Endothelial cell of umbilical vein (primary cell): ENCODE measurements at regions not wholly inside any gene's neighbourhood (a gene's known extent, or its start where the extent isn't known, plus 50 kb on each side); places are given as distances from the start of the nearest gene placed in this dataset.

Experiments used
- BruUV-seq: library from RNA; stranded (reverse); fragments of 400-500 nt; replicated peaks from 2 replicates; lab custom pipeline; 2021; lab: Mats Ljungman, UMichigan
- CTCF ChIA-PET: fragments of 300-600, 350-600 bp; sonication (Branson Sonifier 250); formaldehyde crosslinking; loops from one replicate; lab custom pipeline; 2021; ENCODE audit warnings: antibody characterized with exemption, inconsistent platforms; lab: Charles Lee
- POLR2A ChIA-PET: fragments of 300-600, 350-600 bp; sonication (Branson Sonifier 250); formaldehyde crosslinking; loops from one replicate; lab custom pipeline; 2021; ENCODE audit warnings: antibody characterized with exemption, inconsistent platforms; lab: Charles Lee
- DNase-seq: peaks from one replicate; pipeline ENCODE4 v3.0.0-alpha.2; 2011; ENCODE audit warnings: low read depth, low spot score
- FAIRE-seq: peaks from 2 replicates; lab custom pipeline; 2011; peaks lifted over from hg19 to GRCh38; lab: Jason Lieb, UNC
- H2AFZ ChIP-seq: 2 replicates; pipeline ENCODE4 v1.6.0; 2012; ENCODE audit warnings: low read depth, low read length, control low read depth, inconsistent platforms
- H3K27ac ChIP-seq: 2 replicates; pipeline ENCODE4 v1.5.1; 2011; ENCODE audit warnings: low read depth, mild to moderate bottlenecking, control low read depth, low read length, moderate library complexity; ENCODE audit not compliant: insufficient read depth
- H3K27me3 ChIP-seq, 2 experiments: 2 replicates each; pipeline versions ENCODE4 v1.6.0 to v1.6.1; 2011; ENCODE audit warnings: low read length in 2 of 2, mixed read lengths in 1 of 2; ENCODE audit not compliant: control insufficient read depth in 2 of 2, insufficient read depth in 2 of 2
- H3K36me3 ChIP-seq, 2 experiments: 2 replicates in 1 of 2; 3 replicates in 1 of 2; pipeline ENCODE4 v1.5.1; 2011; ENCODE audit warnings: low read length in 2 of 2, mild to moderate bottlenecking in 1 of 2, moderate library complexity in 1 of 2; ENCODE audit not compliant: control insufficient read depth in 2 of 2, insufficient read depth in 2 of 2; ENCODE audit errors: extremely low read depth in 1 of 2
- H3K4me1 ChIP-seq: 3 replicates; pipeline ENCODE4 v1.5.1; 2011; ENCODE audit warnings: mild to moderate bottlenecking, low read length; ENCODE audit not compliant: control insufficient read depth, insufficient read depth; ENCODE audit errors: extremely low read depth
- H3K4me2 ChIP-seq: 2 replicates; pipeline ENCODE4 v1.6.1; 2011; ENCODE audit warnings: low read length, control low read depth, mixed read lengths; ENCODE audit not compliant: insufficient read depth
- H3K4me3 ChIP-seq, 3 experiments: fragments of 200-600 bp in 1 of 3; sonication (generic), shearing (Covaris generic) in 1 of 3; replicated peaks in 1 of 3; 2 replicates each; pipeline ENCODE4 v1.5.1; 2011 to 2016; ENCODE audit warnings: control low read depth in 3 of 3, low read length in 3 of 3, mild to moderate bottlenecking in 2 of 3, inconsistent platforms in 1 of 3, low read depth in 1 of 3, moderate library complexity in 1 of 3; ENCODE audit not compliant: insufficient read depth in 1 of 3
- H3K79me2 ChIP-seq: 2 replicates; pipeline ENCODE4 v1.6.0; 2012; ENCODE audit warnings: low read length, inconsistent platforms; ENCODE audit not compliant: control insufficient read depth, insufficient read depth
- H3K9ac ChIP-seq: replicated peaks from 2 replicates; pipeline ENCODE3; 2011; ENCODE audit warnings: low read length, control low read depth; ENCODE audit not compliant: insufficient read depth; ENCODE audit errors: extremely low read depth
- H3K9me1 ChIP-seq: replicated peaks from 3 replicates; pipeline ENCODE4 v1.6.0; 2011; ENCODE audit warnings: mild to moderate bottlenecking, low read length; ENCODE audit not compliant: control insufficient read depth, insufficient read depth; ENCODE audit errors: extremely low read depth
- H3K9me3 ChIP-seq: replicated peaks from 2 replicates; pipeline ENCODE4 v1.5.1; 2012; ENCODE audit warnings: low read length, inconsistent platforms; ENCODE audit not compliant: control insufficient read depth, insufficient read depth
- H4K20me1 ChIP-seq: replicated peaks from 2 replicates; pipeline ENCODE3; 2011; ENCODE audit warnings: mild to moderate bottlenecking, low read length; ENCODE audit not compliant: control insufficient read depth, insufficient read depth; ENCODE audit errors: extremely low read depth
- CTCF ChIP-seq, 2 donors: IDR thresholded peaks; 1 replicate in 1 of 2; 2 replicates in 1 of 2; pipeline ENCODE4 v1.5.1; 2011; ENCODE audit warnings: low read length in 2 of 2, mild to moderate bottlenecking in 2 of 2, moderate library complexity in 2 of 2, control low read depth in 1 of 2, inconsistent platforms in 1 of 2, low read depth in 1 of 2; ENCODE audit not compliant: insufficient read depth in 1 of 2; ENCODE audit errors: extremely low read depth in 1 of 2
- EZH2 ChIP-seq: IDR thresholded peaks from 2 replicates; pipeline ENCODE4 v1.6.1; 2012; ENCODE audit warnings: borderline replicate concordance, low read depth, mild to moderate bottlenecking, moderate library complexity, low read length, inconsistent platforms; ENCODE audit not compliant: severe bottlenecking
- FOS ChIP-seq: IDR thresholded peaks from 2 replicates; pipeline ENCODE4 v1.6.1; 2011; ENCODE audit warnings: mild to moderate bottlenecking, low read length, moderate library complexity, borderline replicate concordance; ENCODE audit not compliant: insufficient read depth
- GATA2 ChIP-seq: IDR thresholded peaks from 2 replicates; pipeline ENCODE4 v1.7.0; 2011; ENCODE audit warnings: low read depth, mild to moderate bottlenecking, moderate library complexity, mixed read lengths, low read length; ENCODE audit not compliant: insufficient read length, insufficient read depth
- JUN ChIP-seq: IDR thresholded peaks from 2 replicates; pipeline ENCODE4 v1.6.1; 2011; ENCODE audit warnings: borderline replicate concordance, low read depth; ENCODE audit not compliant: insufficient read length, insufficient read depth
- MAX ChIP-seq: IDR thresholded peaks from 2 replicates; pipeline ENCODE4 v1.6.1; 2011; ENCODE audit not compliant: insufficient read depth, insufficient read length
- MYC ChIP-seq: IDR thresholded peaks from one replicate; pipeline ENCODE4 v1.6.1; 2011; ENCODE audit warnings: mild to moderate bottlenecking, low read depth, low read length
- POLR2A ChIP-seq: IDR thresholded peaks from 2 replicates; pipeline ENCODE4 v1.6.1; 2012; ENCODE audit warnings: low read depth, mild to moderate bottlenecking, control low read depth, low read length
- POLR2AphosphoS5 ChIP-seq: IDR thresholded peaks from 2 replicates; pipeline ENCODE4 v1.6.1; 2012; ENCODE audit warnings: low read depth, mild to moderate bottlenecking, control low read depth, low read length, moderate library complexity; ENCODE audit not compliant: insufficient read depth
- dilution Hi-C: fragments of 300-500 bp; cut with MboI; formaldehyde crosslinking; loops from one replicate; pipeline ENCODE4 v1.15.0; 2019; ENCODE audit warnings: low sequenced_read_pairs; ENCODE audit not compliant: extremely low pct_ligation_motif_present
- intact Hi-C: fragments of 100-400 bp; cut with micrococcal nuclease; formaldehyde crosslinking; loops from one replicate; pipeline ENCODE4 v1.10.0; 2022

GRCh38 chr7:67754651-67755050, 758.0 kb downstream of the TYW1 start:
- Histone ChIP-seq H3K4me2 (no peak overlapping the region), H3K4me3 (no peak overlapping the region), H3K9me3 (no peaks in the 10 kb centered on the region), H2AFZ (no peak overlapping the region), H4K20me1 (no peaks in the 10 kb centered on the region), H3K27me3 (no peaks in the 10 kb centered on the region), H3K9me1 (no peaks in the 10 kb centered on the region), H3K9ac (no peak overlapping the region), H3K79me2 (no peaks in the 10 kb centered on the region), H3K4me1 (no peaks in the 10 kb centered on the region), H3K27ac (no peak overlapping the region), H3K36me3 (no peaks in the 10 kb centered on the region)
- DNase-seq (no peak), FAIRE-seq (no peak)
- dilution Hi-C loops, result no loop called here
- POLR2A ChIA-PET, result no interaction called here
- intact Hi-C loops, result no loop called here
- no peak for TF ChIP-seq EZH2
- TF ChIP-seq MYC, result no peak
- no peak for TF ChIP-seq FOS
- TF ChIP-seq JUN, result no peak
- CTCF ChIA-PET, result no interaction called here
- BruUV-seq, result no TSS peak

- H3K9me1 ChIP-seq, result no peaks in the 10 kb centered on the region
- no TSS peak for BruUV-seq
- no peak overlapping the region for H3K27ac ChIP-seq
- intact Hi-C loops, result no loop called here
- H4K20me1 ChIP-seq, result no peaks in the 10 kb centered on the region
- no peaks in the 10 kb centered on the region for H3K36me3 ChIP-seq
- no peak for FAIRE-seq
- H3K27me3 ChIP-seq, result no peaks in the 10 kb centered on the region
- no peaks in the 10 kb centered on the region for H3K4me1 ChIP-seq
- ChIA-PET POLR2A (no interaction called here), CTCF (no interaction called here)
- H3K4me3 ChIP-seq, result no peak overlapping the region
- no peak for DNase-seq
- no peak overlapping the region for H3K9ac ChIP-seq
- no peaks in the 10 kb centered on the region for H3K79me2 ChIP-seq
- H3K9me3 ChIP-seq, result no peaks in the 10 kb centered on the region
- dilution Hi-C loops, result no loop called here
- no peak for TF ChIP-seq POLR2A
- no peak for TF ChIP-seq MYC
- no peak for TF ChIP-seq FOS
- TF ChIP-seq GATA2, result no peak
- TF ChIP-seq MAX, result no peak
- TF ChIP-seq EZH2, result no peak
- no peak for TF ChIP-seq POLR2AphosphoS5
- TF ChIP-seq CTCF (IDR thresholded peaks at IDR 0.05; ENCODE audit: extremely low read depth in 1 of 2, insufficient read depth in 1 of 2, low read depth in 1 of 2, low read length in 2 of 2), result no peak
- TF ChIP-seq JUN, result no peak
- H3K4me2 ChIP-seq, result no peak overlapping the region
- no peak overlapping the region for H2AFZ ChIP-seq
Measured at GRCh38 chr7:67758551-67758950, 761.9 kb downstream of the TYW1 start.
